ENCODE measurements at regions not wholly inside any gene's neighbourhood (a gene's known extent, or its start where the extent isn't known, plus 50 kb on each side); places are given as distances from the start of the nearest gene placed in this dataset.

DNA sequence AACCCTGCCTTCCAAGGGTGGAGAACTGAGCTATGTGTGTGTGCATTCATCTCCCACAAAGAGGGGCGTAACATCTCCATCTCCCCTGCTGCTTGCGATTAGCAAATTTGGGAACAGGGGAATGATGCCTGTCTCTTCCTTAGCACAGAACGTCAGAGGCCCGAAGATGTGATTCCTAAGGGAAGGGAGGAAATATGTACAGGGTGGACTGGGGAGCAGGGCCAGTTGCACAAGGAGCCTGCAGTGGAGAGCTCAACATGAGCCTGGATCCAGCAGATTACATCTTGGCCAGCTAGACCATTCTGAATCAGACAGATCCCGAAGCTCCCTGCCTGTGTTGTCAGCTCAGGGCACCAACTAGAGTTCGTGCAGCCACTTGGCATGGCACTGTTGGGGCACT is 118.1 kb downstream of the NGF start:
- H3K27me3 ChIP-seq, result no peaks in the 10 kb centered on the region
- H3K27ac ChIP-seq, result peak overlapping the region in 1 of 4 donors; percentile 7
- peaks cover 0 to 28% (median 2%) of the 10 kb centered on the region in 3 donors for H3K4me1 ChIP-seq
- no peak for TF ChIP-seq POLR2A (IDR thresholded peaks at IDR 0.05)
- TF ChIP-seq, protein P1, sequence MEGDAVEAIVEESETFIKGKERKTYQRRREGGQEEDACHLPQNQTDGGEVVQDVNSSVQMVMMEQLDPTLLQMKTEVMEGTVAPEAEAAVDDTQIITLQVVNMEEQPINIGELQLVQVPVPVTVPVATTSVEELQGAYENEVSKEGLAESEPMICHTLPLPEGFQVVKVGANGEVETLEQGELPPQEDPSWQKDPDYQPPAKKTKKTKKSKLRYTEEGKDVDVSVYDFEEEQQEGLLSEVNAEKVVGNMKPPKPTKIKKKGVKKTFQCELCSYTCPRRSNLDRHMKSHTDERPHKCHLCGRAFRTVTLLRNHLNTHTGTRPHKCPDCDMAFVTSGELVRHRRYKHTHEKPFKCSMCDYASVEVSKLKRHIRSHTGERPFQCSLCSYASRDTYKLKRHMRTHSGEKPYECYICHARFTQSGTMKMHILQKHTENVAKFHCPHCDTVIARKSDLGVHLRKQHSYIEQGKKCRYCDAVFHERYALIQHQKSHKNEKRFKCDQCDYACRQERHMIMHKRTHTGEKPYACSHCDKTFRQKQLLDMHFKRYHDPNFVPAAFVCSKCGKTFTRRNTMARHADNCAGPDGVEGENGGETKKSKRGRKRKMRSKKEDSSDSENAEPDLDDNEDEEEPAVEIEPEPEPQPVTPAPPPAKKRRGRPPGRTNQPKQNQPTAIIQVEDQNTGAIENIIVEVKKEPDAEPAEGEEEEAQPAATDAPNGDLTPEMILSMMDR (IDR thresholded peaks at IDR 0.05), result no peak
- H3K36me3 ChIP-seq, result no peaks in the 10 kb centered on the region
- H3K9me3 ChIP-seq, result no peaks in the 10 kb centered on the region
- no peak for DNase-seq
- WGBS, 2 donors, result 77 to 78% methylated on average over 5 of the region's 6 CpGs
- intact Hi-C loops (cut with DNase I), result no loop called here
- no peak overlapping the region for H3K4me3 ChIP-seq

DNA sequence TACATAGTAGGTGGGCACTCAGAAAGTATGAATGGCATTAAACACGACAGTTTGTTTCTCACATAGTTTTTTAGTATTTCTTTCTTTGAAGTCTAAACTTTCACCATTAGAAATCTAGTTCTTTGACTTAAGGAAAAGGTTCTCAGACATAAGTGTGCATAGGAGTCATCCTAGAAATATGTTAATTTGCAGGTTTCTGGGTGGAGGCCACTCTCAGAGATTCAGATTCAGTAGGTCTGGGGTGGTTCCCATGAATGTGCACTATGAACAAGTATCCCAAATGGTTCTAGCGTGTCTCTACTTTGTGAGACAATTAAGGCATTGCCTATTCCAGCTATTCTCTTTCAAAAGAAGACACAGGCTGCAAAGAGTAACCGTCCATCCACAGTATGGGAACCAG is 119.3 kb downstream of the NGF start:
- no peak overlapping the region for H3K4me3 ChIP-seq
- no peak for DNase-seq
- no peaks in the 10 kb centered on the region for H3K27me3 ChIP-seq
- no peaks in the 10 kb centered on the region for H3K36me3 ChIP-seq
- peaks cover 0 to 16% (median 0%) of the 10 kb centered on the region in 3 donors for H3K4me1 ChIP-seq
- H3K9me3 ChIP-seq, result no peaks in the 10 kb centered on the region
- TF ChIP-seq POLR2A (IDR thresholded peaks at IDR 0.05), result no peak
- TF ChIP-seq, protein P1 (IDR thresholded peaks at IDR 0.05), result no peak
- intact Hi-C loops (cut with DNase I), result no loop called here
- H3K27ac ChIP-seq, result no peak overlapping the region
- 92 to 94% methylated on average over 3 of the region's 3 CpGs for WGBS, 2 donors

DNA sequence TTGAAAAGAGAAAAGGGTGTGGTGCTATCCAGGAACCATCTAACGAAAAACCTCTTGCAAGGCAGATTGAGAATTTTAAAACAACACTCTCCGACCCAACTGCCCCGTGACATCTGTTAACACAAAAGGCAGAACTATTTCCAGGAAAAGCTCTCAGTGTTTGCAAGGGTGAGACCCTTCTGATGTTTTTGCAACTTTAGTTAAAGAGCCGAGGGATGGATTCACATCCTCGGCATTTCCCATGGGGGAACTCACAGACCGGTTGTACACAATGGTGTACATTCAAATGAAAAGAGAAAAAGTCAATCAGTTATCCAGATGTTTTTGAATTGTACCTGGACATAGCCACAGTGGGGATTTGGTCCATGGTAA is 120.0 kb downstream of the NGF start:
- H3K27ac ChIP-seq, result peak overlapping the region in 2 of 4 donors; percentile 12 to 34
- intact Hi-C loops (cut with DNase I), result no loop called here
- H3K4me3 ChIP-seq, result no peak overlapping the region
- peaks cover 0 to 9% (median 0%) of the 10 kb centered on the region in 3 donors for H3K4me1 ChIP-seq
- H3K36me3 ChIP-seq, result no peaks in the 10 kb centered on the region
- DNase-seq, result no peak
- no peaks in the 10 kb centered on the region for H3K27me3 ChIP-seq
- TF ChIP-seq POLR2A (IDR thresholded peaks at IDR 0.05), result no peak
- TF ChIP-seq, protein P1 (IDR thresholded peaks at IDR 0.05), result no peak
- H3K9me3 ChIP-seq, result no peaks in the 10 kb centered on the region
- WGBS, 2 donors, result 61 to 87% methylated on average over 5 to 6 of the region's 6 CpGs

DNA sequence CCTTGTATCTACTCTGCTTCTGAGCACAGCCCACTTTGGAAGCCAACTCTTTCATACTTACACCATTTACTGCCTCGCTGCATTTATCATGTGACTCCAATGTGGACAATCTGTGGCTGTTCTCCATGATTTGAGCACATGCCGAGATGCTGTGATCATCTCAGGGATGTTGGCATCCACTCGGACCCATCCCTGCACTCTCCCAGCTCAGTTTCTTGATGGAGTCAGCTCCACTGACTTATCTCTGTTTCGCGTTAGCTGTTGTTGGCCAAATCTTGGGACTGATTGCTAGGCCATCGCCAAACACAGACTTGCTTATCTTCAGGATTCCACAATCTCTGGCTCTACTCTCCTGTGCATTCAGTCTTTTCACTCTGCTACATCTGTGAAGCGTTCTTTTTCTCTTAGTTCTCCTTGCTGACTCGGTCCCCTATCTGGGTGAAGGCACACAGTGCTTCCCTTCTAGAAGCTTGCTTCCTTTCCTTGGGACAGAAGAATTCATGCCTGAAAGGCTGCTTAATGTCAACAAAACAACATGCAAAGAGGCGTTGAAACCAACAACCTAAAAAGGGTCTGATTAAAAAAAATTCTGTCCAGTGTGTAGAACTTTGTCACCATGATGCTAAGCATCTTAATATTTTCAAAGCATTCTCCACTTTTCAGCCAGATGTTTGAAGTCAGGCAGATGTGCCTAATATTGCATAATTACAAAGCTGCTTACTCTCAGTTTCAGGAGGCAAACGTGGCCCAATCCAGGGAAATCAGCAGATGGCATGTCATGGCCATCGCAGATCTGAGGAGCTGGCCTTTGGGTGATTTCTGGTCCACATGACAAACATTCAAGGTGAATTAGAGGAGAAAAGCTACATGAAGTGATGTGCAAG is 120.7 kb downstream of the NGF start:
- intact Hi-C loops (cut with DNase I), result no loop called here
- Histone ChIP-seq H3K27me3 (no peaks in the 10 kb centered on the region), H3K4me1 (peaks cover 0 to 3% (median 0%) of the 10 kb centered on the region in 3 donors), H3K27ac (peak overlapping the region in 2 of 4 donors; percentile 34 to 49), H3K4me3 (no peak overlapping the region), H3K36me3 (no peaks in the 10 kb centered on the region), H3K9me3 (no peaks in the 10 kb centered on the region)
- DNase-seq, result no peak
- TF ChIP-seq POLR2A (IDR thresholded peaks at IDR 0.05), result no peak
- TF ChIP-seq, protein P1 (IDR thresholded peaks at IDR 0.05), result no peak
- 72 to 82% methylated on average over 10 to 11 of the region's 11 CpGs for WGBS, 2 donors

DNA sequence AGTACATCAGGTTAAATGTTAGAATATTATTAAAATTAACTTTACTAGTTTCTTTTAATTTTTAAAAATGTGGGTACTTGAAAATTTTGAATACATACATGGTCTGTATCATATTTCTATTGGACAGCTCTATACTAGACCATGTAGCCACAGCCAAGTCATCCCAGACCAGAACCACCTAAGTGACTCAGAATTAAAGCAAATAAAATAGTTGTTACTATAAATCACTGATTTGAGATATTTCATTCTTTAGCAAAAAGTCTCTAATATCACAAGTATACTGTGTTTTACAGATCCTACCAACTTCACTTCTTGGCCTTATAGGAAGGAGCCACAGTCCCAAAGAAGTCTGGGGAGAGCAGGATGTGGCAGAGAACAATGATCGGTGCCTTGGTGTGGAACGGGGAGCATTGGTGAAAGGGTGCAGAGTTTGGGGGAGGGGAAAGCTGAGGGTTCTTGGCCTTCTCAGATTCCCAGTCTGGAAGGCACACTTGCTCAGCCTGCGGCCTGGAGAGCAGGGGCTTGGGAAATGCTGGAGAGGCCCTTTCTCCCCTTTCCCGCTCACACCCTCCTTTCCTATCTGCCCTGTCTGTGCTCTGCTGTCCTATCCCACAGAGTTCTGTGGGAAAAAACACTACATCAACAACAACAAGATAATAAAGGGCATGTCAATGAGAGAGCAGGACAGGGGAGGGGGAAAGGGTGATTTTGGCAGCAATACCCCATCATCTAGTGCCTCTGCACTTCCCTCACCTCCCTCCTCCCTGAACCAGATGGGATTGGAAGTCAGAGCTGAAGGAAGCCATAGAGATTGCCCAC is 122.1 kb downstream of the NGF start:
- DNase-seq, result no peak
- 91 to 97% methylated on average over 3 to 4 of the region's 4 CpGs for WGBS, 2 donors
- H3K36me3 ChIP-seq, result no peaks in the 10 kb centered on the region
- H3K4me3 ChIP-seq, result no peak overlapping the region
- H3K4me1 ChIP-seq, result no peaks in the 10 kb centered on the region
- no peaks in the 10 kb centered on the region for H3K27me3 ChIP-seq
- intact Hi-C loops (cut with DNase I), result no loop called here
- H3K27ac ChIP-seq, result peak overlapping the region in 1 of 4 donors; percentile 34
- TF ChIP-seq, protein P1 (IDR thresholded peaks at IDR 0.05), result no peak
- no peak for TF ChIP-seq POLR2A (IDR thresholded peaks at IDR 0.05)
- no peaks in the 10 kb centered on the region for H3K9me3 ChIP-seq

Measured in esophagus squamous epithelium (tissue), 5 donors.